NCI-H510A (cell line): ENCODE measurements at regions not wholly inside any gene's neighbourhood (a gene's known extent, or its start where the extent isn't known, plus 50 kb on each side); places are given as distances from the start of the nearest gene placed in this dataset.
"Not testable (repeated sequence)": the region's sequence is repeated elsewhere in the genome, so short reads cannot be mapped to it uniquely, and the experiment has no call there.

Experiments
- DNase-seq: peaks from one replicate; lab custom pipeline; 2025; lab: John Stamatoyannopoulos, UW

DNA sequence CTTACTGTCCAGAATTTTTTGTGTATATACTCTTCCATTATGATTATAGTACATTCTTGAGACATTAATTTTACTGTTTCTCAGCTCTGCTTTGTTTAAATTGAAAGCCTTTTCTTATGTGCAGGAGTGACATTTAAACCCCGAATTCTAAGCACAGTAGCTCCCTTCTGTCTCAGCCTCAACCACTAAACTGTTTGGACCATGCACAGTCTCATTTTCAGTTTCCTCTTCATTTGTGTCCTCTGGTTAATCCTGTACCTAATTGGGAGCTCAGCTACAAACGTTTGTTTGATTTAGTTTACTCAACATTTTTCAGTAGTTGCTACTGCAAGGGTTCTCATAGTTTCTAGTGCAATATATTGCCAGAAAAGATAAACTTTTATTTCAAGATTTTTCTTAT, 206.3 kb downstream of the SLITRK5 start:
- no peak for DNase-seq

DNA sequence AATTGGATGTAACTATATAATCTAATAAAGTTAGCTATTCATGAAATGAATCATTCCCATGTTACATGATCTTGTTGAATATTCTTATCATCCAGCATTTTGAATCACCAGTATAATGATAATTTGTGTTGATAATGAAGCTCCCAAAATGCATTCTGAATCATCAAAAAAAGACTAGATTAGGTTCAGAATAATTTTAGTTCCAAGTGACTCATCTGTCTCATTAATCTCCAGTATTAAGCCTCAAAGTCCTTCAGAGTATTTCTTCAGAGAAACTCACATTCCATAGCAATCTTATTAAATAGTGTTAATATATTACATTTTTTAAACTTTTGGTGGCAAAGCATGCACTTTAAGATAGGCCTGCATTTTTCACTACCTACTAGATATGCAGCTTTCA, 207.5 kb downstream of the SLITRK5 start:
- DNase-seq: no peak

DNA sequence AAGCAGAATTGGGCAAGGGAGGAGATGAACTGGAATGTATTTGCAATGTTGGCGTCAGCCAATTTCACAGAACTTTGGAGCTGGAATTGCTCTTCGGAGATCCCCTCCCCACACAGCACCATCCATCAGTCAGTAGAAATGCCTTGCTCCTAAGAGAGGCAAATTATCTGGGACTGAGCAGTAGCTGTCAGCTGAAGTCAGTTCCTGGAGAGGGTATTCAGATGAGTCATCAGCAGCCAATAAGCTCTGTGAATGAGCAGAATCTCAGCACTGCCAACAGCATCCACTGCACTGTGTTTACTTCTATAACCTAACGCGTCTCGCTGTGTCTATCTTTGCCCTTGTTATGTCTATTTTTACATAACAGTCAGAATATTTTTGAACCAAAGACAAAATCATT, 213.7 kb downstream of the SLITRK5 start:
- DNase-seq: no peak

DNA sequence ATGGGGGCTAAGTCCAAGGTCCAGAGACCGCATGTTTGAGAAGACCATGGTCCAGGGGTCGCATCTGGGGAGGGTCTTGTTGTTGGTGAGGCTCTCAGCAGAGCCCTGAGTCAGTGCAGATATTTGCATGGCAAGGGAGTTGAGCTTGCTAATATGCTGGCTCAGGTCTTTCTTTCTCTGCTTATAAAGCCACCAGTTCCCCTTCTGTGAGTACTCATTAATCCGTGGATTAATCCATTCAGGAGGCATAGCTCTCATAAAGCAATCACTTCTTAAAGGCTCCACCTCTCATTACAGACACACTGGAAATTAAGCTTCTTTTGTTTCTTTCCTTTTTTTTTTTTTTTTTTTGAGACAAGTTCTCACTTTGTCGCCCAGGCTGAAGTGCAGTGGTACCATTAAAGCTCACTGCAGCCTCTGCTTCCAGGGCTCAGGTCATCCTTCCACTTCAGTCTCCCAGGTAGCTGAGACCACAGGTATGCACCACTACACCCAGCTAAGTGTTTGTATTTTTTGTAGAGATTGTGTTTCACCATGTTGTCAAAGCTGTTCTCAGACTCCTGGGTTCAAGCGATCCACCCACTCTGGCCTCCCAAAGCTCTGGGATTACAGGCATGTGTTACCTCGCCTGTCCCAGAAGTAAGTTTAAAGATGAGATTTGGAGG, 216.4 kb downstream of the SLITRK5 start:
- no peak for DNase-seq

DNA sequence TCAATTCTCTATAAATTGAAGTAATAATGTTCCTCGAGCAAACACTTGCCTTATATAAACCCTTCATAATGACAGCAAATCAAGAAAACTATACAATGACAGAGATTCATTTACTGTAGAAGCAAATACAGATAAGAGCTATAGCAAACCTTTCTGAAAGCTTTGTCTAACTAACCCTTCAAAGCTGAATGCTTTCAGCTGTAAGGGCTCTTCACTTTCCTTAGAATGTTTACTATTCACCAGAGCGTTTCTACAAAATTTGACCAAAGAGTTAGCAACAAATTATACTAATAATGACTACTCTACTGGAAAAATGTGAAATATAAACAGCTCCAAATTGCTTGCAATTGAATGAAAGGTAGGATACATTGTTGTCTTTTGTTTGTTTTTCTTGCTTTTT, 218.1 kb downstream of the SLITRK5 start:
- DNase-seq: peak; percentile 38

DNA sequence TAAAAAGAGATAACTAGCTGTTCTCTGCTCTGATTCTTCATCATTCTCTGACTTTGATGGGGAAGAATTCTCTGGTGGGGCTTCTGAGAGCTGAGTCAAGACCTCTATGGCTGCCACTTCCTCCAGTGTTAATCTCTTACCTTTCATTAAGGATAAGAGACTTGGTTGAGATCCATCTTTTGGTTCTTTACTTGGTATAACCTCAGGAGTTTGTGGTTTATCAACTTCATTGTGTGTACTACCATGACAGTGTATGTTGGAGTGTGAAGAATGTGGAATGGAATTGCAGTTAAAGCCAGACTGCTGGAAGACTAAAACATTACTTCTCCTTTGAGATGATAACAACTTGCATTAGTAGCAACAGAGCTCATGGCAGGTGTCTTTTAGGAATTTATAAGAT, 222.0 kb downstream of the SLITRK5 start:
- no peak for DNase-seq

DNA sequence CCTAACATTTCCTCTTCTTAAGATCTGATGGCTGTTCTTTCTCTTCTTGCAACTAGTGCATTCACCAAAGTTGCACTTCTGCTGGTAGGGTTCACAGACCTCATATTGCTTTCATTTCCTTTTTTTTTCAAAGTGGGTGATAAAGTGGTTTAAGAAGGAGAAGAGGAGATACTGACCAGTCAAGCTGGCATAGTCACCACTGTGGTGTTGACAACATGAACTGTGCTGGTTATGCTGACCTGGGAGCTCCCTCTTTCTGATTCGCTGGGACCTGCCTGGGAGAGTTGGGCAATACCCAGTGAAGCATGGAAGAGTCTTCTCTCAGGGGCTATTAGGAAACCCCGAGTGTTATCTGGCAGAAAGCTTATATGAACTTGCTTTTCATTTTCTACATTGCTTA, 222.9 kb downstream of the SLITRK5 start:
- no peak for DNase-seq

DNA sequence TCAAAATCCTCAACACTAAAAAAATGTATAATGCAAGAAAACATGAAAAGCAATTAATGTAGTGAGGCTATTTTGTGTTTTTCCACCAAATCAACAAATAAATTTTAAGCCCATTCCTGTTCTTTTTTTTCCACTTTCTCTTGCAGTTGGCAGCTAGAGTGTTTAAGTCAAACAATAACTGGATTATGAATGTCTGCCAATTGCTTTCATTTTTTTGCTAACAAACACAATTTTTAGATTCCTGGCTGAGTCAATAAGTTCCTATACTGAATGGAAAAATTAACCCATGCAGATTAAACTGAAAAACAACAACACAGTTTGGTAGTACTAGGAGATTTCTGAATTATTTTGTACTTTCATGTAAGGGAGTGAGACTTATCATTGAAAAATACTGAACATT, 232.4 kb downstream of the SLITRK5 start:
- no peak for DNase-seq

DNA sequence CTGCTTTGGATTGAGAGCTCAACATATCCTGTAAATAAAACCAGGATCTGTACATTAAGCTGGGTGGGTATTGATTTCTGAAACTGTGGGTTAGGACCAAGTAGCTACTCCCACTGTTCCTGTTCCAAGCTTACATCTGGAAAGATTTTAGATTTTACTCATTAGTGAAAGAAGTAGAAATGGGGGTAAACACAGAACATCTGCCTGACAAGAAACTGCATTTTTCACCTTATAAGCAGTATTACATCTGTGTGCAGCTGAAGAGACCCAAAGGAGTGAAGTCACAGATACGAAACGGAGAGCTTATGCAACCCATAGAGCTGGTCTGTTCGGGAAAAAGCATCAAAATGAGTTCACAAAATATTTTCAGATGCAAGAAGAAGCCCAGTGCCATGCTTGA, 235.2 kb downstream of the SLITRK5 start:
- DNase-seq: no peak

DNA sequence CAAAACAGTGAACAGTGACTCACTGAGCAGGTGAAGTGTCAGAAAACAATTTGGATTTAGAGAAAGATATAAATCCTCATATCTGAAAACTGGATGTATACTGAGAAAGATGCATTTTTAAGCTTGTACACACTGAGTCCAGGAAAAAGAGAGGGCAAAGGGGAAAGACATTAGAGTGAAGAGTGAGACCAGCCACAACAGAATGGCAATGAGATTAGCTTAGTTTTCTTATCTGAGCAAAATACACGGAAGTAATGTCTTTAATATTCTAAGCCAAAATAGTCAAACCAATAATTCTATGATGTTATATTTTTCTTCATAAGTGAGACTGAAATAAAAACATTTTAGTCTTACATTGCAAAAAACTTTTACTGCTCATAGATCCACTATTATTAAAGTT, 236.0 kb downstream of the SLITRK5 start:
- no peak for DNase-seq

DNA sequence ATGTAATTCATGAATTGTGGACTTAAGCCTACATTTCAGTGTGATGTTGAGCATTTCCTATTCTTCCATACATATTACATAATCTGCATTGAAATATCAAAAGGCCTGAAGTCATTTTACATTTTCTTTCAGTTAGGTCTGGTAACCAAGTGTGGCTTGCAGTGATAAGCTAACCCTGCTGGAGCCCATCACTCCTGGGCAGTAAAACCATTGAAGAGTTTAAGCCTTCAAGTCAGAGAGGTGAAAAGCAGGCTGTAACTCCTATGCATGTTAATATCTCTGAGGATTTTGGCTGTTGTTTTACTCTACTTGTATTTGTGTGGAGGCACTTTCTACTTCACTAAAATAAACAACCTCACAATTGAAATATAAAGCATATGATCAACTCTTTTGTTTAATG, 248.8 kb downstream of the SLITRK5 start:
- DNase-seq: no peak

DNA sequence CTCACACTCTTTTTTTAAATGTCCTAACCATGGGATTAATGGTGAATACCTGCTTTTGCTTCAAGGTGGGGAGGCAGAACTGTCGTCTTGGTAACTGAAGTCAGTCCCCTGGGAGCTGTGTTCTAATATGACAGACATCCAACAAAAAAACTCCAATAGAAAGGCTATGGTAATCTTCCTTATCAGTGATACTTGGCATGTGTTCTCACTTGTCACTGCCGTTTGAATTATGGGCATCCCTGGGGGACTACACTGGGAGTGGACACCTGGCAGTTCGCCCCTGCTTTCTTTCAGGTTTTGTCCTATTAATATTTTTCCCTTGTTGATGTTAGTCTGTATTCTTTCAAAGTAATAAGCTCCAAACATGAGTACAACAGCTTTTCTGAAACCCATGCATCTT, 252.6 kb downstream of the SLITRK5 start:
- no peak for DNase-seq

DNA sequence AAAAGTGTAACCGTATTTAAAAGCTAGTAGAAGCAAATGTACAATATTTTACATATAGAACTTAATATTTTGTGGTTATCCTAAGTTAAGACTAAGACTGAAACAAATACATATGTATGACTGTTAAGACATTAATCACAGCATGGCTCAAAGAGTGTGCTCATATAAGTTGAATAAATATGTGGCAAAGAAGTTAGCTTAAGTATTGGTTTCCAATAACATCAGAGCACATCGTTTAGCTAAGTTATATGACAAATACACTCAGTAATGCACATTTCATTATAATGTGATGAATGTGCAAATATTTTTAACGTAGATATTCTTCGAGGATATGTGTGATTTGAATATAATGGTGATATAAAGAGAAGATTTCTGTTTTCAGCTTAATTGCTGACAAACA, 253.8 kb downstream of the SLITRK5 start:
- no peak for DNase-seq

DNA sequence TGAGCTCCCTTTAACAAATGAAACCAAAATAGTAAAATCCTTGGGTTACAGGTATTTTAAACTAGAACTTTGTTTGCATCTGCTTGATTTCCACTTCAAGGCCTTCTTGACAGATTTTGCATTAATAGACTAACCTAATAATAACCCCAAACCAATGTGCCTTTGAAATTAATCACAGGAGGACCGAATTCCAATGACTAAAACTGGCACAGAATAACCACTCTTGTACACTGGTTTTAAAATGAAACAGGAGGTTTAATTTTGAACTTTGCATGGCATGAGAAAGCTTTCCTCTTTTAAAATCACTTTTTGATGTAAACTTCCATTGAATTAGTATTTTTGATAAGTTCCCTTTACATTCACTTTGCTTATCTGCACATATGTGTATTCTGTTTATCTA, 269.6 kb downstream of the SLITRK5 start:
- DNase-seq: no peak

DNA sequence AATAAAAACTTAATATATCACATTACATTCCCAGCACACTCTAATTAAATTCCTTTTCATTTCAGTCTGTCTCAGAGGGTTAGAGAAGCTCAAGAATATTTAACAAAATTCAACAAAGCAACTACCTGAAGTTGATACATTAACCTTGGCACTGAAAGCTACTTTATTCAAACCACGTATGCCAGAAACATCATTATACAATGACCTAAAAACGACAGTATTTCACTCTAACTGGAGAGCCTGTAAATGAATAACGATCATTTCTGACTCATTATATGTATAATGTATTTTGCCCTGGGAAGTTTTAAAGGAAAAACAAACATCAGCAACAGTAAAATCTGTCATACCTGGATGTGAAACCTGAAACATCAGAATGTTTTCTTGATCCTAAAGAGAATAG, 270.1 kb downstream of the SLITRK5 start:
- DNase-seq: no peak

DNA sequence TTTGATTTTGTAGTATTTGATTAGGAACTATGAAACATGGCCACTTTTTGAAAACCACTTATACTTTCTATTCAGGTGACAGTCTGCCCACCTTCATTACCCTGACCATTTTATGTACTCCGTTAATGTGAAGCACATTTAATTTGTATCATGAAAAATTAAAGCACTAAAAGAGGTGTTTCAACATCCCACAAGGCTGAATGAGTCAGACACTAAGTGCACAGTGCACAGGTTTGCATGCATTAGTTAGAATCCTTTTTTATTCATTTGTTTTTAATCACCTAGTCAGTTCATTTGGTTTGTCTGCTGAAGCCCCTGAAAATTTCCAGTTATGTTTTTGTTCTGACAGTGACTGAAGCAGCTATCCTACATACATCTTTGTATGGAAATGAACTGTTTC, 271.0 kb downstream of the SLITRK5 start:
- no peak for DNase-seq

DNA sequence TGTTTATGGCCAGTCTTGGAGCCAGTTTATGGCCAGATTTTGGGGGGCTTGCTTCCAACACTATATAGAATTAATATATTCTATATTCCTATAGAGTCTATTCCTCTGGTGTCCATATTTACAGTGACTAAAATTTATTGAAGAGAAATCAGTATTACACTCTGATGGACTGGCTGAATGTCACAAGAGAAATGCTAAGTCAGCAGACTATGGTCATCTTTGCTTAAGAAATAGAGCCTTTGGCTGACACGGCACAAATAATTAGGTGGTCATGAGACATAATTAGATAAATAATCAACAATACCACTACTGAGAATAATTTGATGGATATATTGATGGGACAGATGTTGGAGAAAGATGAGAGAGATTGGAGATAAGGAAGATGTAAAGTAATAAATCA, 272.9 kb downstream of the SLITRK5 start:
- DNase-seq: no peak

DNA sequence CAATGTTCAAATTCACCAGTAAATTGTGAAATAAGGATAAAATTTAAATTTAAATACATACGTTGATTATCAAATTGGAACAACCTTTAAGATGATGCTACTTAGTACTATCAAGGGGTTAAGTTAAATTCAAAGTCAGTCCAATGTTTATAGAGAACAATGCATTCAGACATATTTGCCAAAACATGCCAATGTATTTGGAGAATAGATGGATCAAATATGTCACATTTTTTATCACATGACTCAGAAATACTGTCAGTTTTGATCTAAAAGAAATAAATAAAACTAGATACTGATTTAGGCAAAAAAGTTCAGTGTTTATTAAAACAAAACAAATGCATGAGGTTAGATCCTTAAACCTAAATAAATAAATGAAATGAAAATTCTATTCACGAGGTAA, 281.2 kb downstream of the SLITRK5 start:
- no peak for DNase-seq

DNA sequence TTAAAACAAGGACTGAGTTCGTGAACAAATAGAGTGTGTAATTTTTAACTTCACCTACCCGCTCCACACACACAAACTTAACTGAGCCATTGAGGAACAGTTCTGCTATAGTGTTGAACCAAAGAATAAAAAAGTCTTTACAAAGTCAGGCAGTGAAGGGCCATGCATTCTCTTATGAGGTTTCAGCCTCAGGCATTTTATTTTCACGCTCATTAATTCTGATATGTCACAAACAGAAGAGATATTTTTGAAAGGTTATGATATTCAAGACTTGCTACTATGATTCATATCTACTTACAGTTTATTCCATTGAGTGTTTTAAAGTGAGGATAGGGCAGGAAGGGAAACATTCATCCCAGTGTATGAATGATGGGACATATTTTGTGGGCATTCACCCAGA, 282.2 kb downstream of the SLITRK5 start:
- no peak for DNase-seq

DNA sequence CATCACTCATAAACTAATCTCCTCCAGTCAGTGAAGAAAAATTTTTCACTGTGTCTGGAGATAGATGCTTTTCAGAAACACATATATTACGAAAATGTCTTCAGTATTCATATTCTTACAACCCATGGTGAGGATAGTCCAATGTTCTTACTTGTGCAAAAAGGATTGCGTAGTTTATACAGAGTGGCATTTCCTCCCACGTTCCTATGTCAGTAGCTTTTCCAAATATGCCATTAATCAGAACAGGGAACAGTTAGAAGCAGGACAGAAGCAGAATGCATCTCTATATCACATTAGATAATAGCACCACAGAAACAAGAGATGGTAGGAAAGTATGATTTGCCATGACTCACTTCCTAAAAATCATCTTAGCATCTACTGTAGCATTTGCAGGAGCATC, 282.9 kb downstream of the SLITRK5 start:
- DNase-seq: no peak

DNA sequence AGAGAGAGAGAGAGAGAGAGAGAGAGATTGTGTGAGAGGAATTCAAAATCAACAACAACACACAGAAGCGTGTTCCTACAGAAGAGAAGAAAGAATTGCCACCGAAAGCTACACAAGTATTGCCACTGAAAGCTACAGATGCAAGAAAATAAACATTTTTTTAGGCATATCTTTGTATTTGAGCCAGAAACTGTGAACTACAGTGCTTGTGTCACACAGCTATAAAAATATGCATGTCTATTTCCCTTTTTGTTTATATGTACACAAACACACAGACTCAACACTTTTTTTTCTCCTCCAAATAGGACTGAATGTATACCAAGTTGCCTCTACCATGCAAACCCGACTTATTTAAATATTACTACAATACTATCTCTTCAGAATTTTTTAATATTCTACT, 290.4 kb downstream of the SLITRK5 start:
- DNase-seq: no peak

DNA sequence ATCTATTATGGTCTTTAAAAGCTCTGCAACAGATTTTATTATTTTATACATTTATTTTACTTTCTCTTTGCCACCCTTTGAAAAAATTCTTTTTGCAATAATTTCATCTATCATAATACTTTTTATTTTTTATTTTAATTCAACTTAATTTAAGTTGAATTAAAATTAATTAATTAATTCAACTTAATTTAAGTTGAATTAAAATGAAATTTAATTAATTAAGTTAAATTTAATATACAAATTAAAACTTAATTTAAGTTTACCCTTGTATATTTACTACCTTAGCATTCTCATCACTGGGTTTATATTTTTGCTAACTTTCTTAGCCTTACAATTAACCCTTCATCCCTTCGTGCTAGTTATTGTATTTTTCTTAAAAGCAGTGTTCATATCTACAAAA, 301.4 kb downstream of the SLITRK5 start:
- no peak for DNase-seq

DNA sequence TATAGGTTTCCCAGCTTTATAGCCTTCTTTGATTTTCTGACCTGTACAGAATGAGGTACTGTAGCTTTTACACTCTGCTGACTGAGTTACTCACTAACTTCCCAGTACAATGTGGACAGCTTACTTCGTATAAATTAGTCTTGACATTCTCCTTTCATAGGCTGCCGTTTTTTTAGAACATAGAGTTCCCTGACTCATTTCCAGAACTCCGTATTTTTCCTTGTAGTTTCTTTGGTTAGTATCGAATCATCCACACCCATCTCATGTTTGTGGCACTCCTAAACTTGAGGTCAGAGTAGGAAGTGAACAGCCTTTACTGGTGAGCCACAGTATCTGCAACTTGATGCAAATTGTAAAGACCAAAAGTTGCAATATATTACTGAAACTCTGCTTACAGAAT, 303.9 kb downstream of the SLITRK5 start:
- DNase-seq: no peak

DNA sequence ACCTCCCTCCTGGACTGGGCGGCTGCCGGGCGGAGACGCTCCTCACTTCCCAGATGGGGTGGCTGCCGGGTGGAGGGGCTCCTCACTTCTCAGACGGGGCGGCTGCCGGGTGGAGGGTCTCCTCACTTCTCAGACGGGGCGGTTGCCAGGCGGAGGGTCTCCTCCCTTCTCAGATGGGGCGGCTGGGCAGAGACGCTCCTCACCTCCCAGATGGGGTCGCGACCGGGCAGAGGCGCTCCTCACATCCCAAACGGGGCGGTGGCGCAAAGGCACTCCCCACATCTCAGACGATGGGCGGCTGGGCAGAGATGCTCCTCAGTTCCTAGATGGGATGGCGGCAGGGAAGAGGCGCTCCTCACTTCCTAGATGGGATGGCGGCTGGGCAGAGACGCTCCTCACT, 305.5 kb downstream of the SLITRK5 start:
- not testable (repeated sequence) for DNase-seq

DNA sequence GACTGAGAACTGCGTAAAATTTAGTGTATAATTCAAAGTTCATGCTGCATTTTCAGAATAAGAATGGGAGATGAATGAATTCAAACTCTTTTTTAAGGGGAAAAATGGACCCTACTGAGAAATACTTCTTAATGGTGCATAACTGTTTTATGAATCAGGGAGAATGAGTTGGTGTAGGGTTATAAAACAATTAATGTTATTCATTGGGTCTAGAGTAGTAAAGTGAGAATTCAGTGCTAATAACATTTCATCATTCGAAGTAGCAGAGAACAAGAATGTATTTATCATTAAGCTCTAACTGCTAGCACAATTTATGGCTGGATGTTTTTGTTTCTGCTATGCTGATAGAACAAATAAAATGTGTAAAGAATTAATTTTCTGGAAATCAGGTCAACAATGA, 310.2 kb downstream of the SLITRK5 start:
- DNase-seq: no peak
